ENCODE measurements at regions not wholly inside any gene's neighbourhood (a gene's known extent, or its start where the extent isn't known, plus 50 kb on each side); places are given as distances from the start of the nearest gene placed in this dataset.

GRCh38 chr11:129610125-129610524, 205.5 kb upstream of the TMEM45B start:
- H3K4me3 Mint-ChIP-seq, result no peak overlapping the region
- H3K9me3 Mint-ChIP-seq, result no peaks in the 10 kb centered on the region
- H3K4me1 Mint-ChIP-seq, result peaks cover 70% of the 10 kb centered on the region
- no peaks in the 10 kb centered on the region for H3K36me3 Mint-ChIP-seq
- H3K27me3 Mint-ChIP-seq (ENCODE audit: low read depth), result no peaks in the 10 kb centered on the region
- TF ChIP-seq CTCF (IDR thresholded peaks at IDR 0.05; ENCODE audit: unreplicated experiment), result no peak
- H3K27ac Mint-ChIP-seq, result peak overlapping the region; percentile 14
- DNase-seq (ENCODE audit: low spot score in 2 of 2, unreplicated experiment in 2 of 2), result no peak

- Mint-ChIP-seq H3K27ac (peak overlapping the region; percentile 14), H3K27me3 (ENCODE audit: low read depth) (no peaks in the 10 kb centered on the region), H3K4me3 (no peak overlapping the region), H3K9me3 (no peaks in the 10 kb centered on the region), H3K36me3 (no peaks in the 10 kb centered on the region), H3K4me1 (peaks cover 66% of the 10 kb centered on the region)
- no peak for TF ChIP-seq CTCF (IDR thresholded peaks at IDR 0.05; ENCODE audit: unreplicated experiment)
- DNase-seq (ENCODE audit: low spot score in 2 of 2, unreplicated experiment in 2 of 2), result no peak
Observed at GRCh38 chr11:129610545-129610944, 205.1 kb upstream of the TMEM45B start.

- H3K27ac Mint-ChIP-seq, result peak overlapping the region; percentile 81
- H3K4me3 Mint-ChIP-seq, result peak overlapping the region; percentile 16
- no peaks in the 10 kb centered on the region for H3K9me3 Mint-ChIP-seq
- no peaks in the 10 kb centered on the region for H3K36me3 Mint-ChIP-seq
- DNase-seq (ENCODE audit: low spot score in 2 of 2, unreplicated experiment in 2 of 2), result no peak
- peaks cover 66% of the 10 kb centered on the region for H3K4me1 Mint-ChIP-seq
- no peak for TF ChIP-seq CTCF (IDR thresholded peaks at IDR 0.05; ENCODE audit: unreplicated experiment)
- no peaks in the 10 kb centered on the region for H3K27me3 Mint-ChIP-seq (ENCODE audit: low read depth)
Observed at GRCh38 chr11:129611661-129612446, 203.8 kb upstream of the TMEM45B start.

DNA sequence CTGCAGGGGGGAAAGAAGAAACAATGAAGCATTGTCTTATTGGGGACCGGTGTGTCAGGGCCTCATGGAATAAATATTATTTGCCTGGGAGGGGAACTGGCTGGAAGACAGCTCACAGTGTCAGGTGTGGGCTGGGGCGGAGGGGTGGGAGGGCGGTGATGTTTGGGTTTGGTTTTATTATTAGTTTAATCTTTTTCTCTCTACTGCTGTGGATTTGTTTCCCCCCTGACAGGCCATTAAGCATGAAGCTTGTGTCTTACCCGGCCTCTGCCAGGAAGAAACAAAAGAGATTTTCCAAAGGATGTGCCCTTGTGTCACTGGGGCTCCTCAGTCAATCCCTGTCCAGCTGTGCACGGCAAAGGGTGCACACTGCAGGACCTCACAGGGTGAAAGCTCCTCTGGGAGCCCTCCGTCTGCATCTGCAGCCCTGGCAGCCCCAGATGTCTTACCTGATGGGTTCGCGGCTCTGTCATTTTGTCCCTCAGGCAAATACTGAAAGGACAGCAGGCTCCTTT, 203.1 kb upstream of the TMEM45B start:
- Mint-ChIP-seq H3K27me3 (ENCODE audit: low read depth) (no peaks in the 10 kb centered on the region), H3K4me3 (peak overlapping the region; percentile 49), H3K4me1 (peaks cover 68% of the 10 kb centered on the region), H3K27ac (peak overlapping the region; percentile 81), H3K36me3 (no peaks in the 10 kb centered on the region), H3K9me3 (no peaks in the 10 kb centered on the region)
- no peak for DNase-seq (ENCODE audit: low spot score in 2 of 2, unreplicated experiment in 2 of 2)
- no peak for TF ChIP-seq CTCF (IDR thresholded peaks at IDR 0.05; ENCODE audit: unreplicated experiment)

DNA sequence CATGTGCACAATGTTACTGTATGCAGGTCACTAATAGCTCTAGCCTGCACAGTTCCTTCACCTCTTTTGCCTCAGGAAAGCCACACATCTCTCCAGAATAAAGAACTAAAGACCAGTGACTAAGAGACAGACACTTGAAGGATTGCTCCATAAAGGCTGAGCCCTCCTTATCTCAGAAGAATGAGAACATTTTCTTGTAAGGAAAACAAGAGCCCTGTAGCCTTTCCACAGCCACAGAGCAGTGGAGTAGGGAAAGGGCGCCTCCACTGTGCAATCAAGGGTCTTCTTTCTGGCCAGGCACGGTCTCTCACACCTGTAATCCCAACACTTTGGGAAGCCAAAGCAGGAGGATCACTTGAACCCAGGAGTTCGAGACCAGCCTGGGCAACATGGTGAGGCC, 202.6 kb upstream of the TMEM45B start:
- Mint-ChIP-seq H3K27me3 (ENCODE audit: low read depth) (no peaks in the 10 kb centered on the region), H3K4me1 (peaks cover 68% of the 10 kb centered on the region), H3K27ac (peak overlapping the region; percentile 47), H3K4me3 (no peak overlapping the region), H3K36me3 (no peaks in the 10 kb centered on the region), H3K9me3 (no peaks in the 10 kb centered on the region)
- no peak for DNase-seq (ENCODE audit: low spot score in 2 of 2, unreplicated experiment in 2 of 2)
- no peak for TF ChIP-seq CTCF (IDR thresholded peaks at IDR 0.05; ENCODE audit: unreplicated experiment)
